ENCODE measurements at regions not wholly inside any gene's neighbourhood (a gene's known extent, or its start where the extent isn't known, plus 50 kb on each side); places are given as distances from the start of the nearest gene placed in this dataset.
"Not testable (repeated sequence)": the region's sequence is repeated elsewhere in the genome, so short reads cannot be mapped to it uniquely, and the experiment has no call there.

DNA sequence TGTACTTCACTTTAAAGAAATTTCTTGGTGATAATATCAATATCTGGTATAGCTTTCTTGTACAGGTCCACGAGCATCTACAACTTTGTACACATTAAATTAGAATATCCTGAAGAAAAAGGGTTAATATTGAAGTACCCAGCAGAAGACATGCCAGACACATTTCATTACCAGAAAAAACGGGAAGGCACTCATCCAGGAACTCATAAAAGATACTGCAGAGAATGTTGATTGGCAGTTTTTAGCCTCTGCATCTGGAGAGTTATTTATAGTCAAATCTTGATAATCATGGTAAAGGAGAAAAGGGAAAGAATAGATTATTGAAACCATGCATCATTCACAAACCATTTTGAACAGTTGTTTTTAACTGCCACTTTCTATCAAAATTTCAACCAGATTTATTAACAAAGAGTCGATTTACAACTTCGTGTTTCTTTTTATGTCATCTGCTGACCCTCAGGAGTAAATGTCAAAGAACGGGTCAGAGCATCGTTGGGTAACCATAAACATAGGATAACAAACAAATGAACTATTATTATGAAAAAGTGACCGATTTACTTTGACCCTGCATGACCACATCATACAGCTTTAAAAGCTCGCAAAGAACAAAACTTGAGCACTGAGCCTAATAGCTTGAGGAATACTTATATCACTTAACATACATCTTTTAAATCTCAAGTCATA is 229.2 kb upstream of the SGK1 start:
- Mint-ChIP-seq H3K4me3 (ENCODE audit: low read depth) (no peak overlapping the region), H3K4me1 (ENCODE audit: low read depth) (peaks cover 9% of the 10 kb centered on the region), H3K9me3 (ENCODE audit: low read depth) (no peaks in the 10 kb centered on the region), H3K36me3 (ENCODE audit: insufficient read depth) (no peaks in the 10 kb centered on the region), H3K27me3 (no peaks in the 10 kb centered on the region), H3K27ac (no peak overlapping the region)
- TF ChIP-seq, protein P1, sequence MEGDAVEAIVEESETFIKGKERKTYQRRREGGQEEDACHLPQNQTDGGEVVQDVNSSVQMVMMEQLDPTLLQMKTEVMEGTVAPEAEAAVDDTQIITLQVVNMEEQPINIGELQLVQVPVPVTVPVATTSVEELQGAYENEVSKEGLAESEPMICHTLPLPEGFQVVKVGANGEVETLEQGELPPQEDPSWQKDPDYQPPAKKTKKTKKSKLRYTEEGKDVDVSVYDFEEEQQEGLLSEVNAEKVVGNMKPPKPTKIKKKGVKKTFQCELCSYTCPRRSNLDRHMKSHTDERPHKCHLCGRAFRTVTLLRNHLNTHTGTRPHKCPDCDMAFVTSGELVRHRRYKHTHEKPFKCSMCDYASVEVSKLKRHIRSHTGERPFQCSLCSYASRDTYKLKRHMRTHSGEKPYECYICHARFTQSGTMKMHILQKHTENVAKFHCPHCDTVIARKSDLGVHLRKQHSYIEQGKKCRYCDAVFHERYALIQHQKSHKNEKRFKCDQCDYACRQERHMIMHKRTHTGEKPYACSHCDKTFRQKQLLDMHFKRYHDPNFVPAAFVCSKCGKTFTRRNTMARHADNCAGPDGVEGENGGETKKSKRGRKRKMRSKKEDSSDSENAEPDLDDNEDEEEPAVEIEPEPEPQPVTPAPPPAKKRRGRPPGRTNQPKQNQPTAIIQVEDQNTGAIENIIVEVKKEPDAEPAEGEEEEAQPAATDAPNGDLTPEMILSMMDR (IDR thresholded peaks at IDR 0.05; ENCODE audit: unreplicated experiment), result no peak
- no peak for DNase-seq (ENCODE audit: low spot score, unreplicated experiment)

DNA sequence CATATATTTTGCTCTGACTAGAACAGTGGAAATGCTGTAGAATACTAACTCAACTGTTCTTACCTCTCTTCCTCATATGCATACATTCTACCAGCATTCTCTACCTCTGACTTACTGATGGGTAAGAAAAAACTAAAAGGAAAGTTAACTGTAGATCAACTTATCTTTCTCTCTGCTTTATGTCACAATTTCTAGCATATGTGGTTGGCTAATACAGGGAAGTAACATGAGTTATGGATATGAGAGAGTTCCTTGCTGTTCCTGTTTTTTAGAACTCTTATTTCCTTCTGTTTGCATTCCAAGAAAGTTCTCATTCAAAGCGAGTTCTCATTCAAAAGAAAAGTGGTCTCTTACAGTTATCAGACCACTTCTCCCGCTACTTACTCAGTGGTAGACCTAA is 226.8 kb upstream of the SGK1 start:
- H3K27ac Mint-ChIP-seq, result no peak overlapping the region
- TF ChIP-seq, protein P1 (IDR thresholded peaks at IDR 0.05; ENCODE audit: unreplicated experiment), result no peak

GRCh38 chr6:134543128-134543527 is 225.2 kb upstream of the SGK1 start:
- Mint-ChIP-seq H3K9me3 (ENCODE audit: low read depth) (no peaks in the 10 kb centered on the region), H3K4me3 (ENCODE audit: low read depth) (no peak overlapping the region), H3K4me1 (ENCODE audit: low read depth) (no peaks in the 10 kb centered on the region), H3K27me3 (no peaks in the 10 kb centered on the region), H3K36me3 (ENCODE audit: insufficient read depth) (no peaks in the 10 kb centered on the region), H3K27ac (no peak overlapping the region)
- DNase-seq (ENCODE audit: low spot score, unreplicated experiment), result no peak
- TF ChIP-seq, protein P1 (IDR thresholded peaks at IDR 0.05; ENCODE audit: unreplicated experiment), result no peak

More for the DNA sequence above, 226.8 kb upstream of the SGK1 start:
- Mint-ChIP-seq H3K4me3 (ENCODE audit: low read depth) (no peak overlapping the region), H3K27me3 (no peaks in the 10 kb centered on the region), H3K9me3 (ENCODE audit: low read depth) (no peaks in the 10 kb centered on the region), H3K4me1 (ENCODE audit: low read depth) (no peaks in the 10 kb centered on the region), H3K36me3 (ENCODE audit: insufficient read depth) (no peaks in the 10 kb centered on the region)
- no peak for DNase-seq (ENCODE audit: low spot score, unreplicated experiment)

GRCh38 chr6:134541001-134541400 is 223.1 kb upstream of the SGK1 start:
- Mint-ChIP-seq H3K4me1 (ENCODE audit: low read depth) (no peaks in the 10 kb centered on the region), H3K27ac (no peak overlapping the region), H3K4me3 (ENCODE audit: low read depth) (no peak overlapping the region), H3K9me3 (ENCODE audit: low read depth) (no peaks in the 10 kb centered on the region), H3K36me3 (ENCODE audit: insufficient read depth) (no peaks in the 10 kb centered on the region), H3K27me3 (no peaks in the 10 kb centered on the region)
- no peak for DNase-seq (ENCODE audit: low spot score, unreplicated experiment)
- TF ChIP-seq, protein P1 (IDR thresholded peaks at IDR 0.05; ENCODE audit: unreplicated experiment), result no peak

DNA sequence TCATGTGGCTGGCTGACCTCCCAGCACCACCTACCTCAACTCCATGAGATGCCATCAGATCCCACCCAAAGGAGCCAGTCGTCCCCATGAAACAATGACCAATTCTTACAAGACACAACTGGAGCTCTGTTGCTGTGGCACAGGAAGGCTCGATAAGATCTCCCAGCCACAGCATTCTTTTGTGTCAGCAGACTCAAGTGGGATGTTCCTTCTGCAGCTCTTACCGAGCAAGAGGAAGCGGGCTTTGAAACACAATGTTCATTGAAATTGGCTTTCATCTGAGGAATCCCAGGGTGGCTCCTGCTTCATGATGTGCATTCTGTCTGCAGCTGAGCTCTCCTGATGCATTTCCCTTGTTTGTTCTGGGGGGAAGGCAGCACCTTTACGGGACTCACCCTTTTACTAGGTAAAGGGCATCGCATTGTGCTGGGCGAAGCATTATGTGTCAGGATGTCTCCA is 222.0 kb upstream of the SGK1 start:
- H3K27me3 Mint-ChIP-seq, result no peaks in the 10 kb centered on the region
- DNase-seq (ENCODE audit: low spot score, unreplicated experiment), result no peak
- no peak overlapping the region for H3K4me3 Mint-ChIP-seq (ENCODE audit: low read depth)
- H3K27ac Mint-ChIP-seq, result no peak overlapping the region
- TF ChIP-seq, protein P1 (IDR thresholded peaks at IDR 0.05; ENCODE audit: unreplicated experiment), result no peak
- no peaks in the 10 kb centered on the region for H3K4me1 Mint-ChIP-seq (ENCODE audit: low read depth)
- H3K9me3 Mint-ChIP-seq (ENCODE audit: low read depth), result no peaks in the 10 kb centered on the region
- no peaks in the 10 kb centered on the region for H3K36me3 Mint-ChIP-seq (ENCODE audit: insufficient read depth)

- H3K9me3 Mint-ChIP-seq (ENCODE audit: low read depth); H3K27me3 Mint-ChIP-seq; DNase-seq (ENCODE audit: low spot score, unreplicated experiment); H3K27ac Mint-ChIP-seq; H3K4me3 Mint-ChIP-seq (ENCODE audit: low read depth); H3K36me3 Mint-ChIP-seq (ENCODE audit: insufficient read depth); H3K4me1 Mint-ChIP-seq (ENCODE audit: low read depth): not testable (repeated sequence)
Measured at GRCh38 chr6:134537765-134538164, 219.9 kb upstream of the SGK1 start.
